PC-9 (cell line): ENCODE measurements at regions not wholly inside any gene's neighbourhood (a gene's known extent, or its start where the extent isn't known, plus 50 kb on each side); places are given as distances from the start of the nearest gene placed in this dataset.

Source experiments
- CTCF ChIP-seq: fragments of 200-600 bp; sonication (generic); conservative IDR thresholded peaks from 2 replicates; pipeline ENCODE4 v1.6.1; 2017; ENCODE audit warnings: mixed run types, antibody characterized with exemption, mild to moderate bottlenecking, moderate library complexity
- EZH2 ChIP-seq: fragments of 200-600 bp; sonication (generic); IDR thresholded peaks from 2 replicates; pipeline ENCODE4 v1.8.0; 2017; ENCODE audit warnings: antibody characterized with exemption, low read depth

GRCh38 chr13:33637978-33638743, 179.8 kb upstream of the RFC3 start:
- TF ChIP-seq CTCF (no peak), EZH2 (no peak)
